Left lung (tissue), 4 donors: ENCODE measurements at regions not wholly inside any gene's neighbourhood (a gene's known extent, or its start where the extent isn't known, plus 50 kb on each side); places are given as distances from the start of the nearest gene placed in this dataset.
A peak's percentile ranks its signal among the peaks of the same experiment; 100 is the strongest.

Experiments
- ATAC-seq: fragments of 200-7000 bp; cut with Tn5 transposase; one replicate; pipeline ENCODE4 v1.9.1; 2020; ENCODE audit warnings: moderate library complexity
- DNase-seq, 4 donors: peaks; one replicate each; pipeline ENCODE4 v3.0.0-alpha.2; 2013 to 2020
- H3K27ac ChIP-seq, 2 donors: fragments of 200-600 bp; sonication (generic) in 1 of 2; one replicate each; pipeline versions ENCODE4 v1.5.0 to v1.8.0; 2020 to 2021
- H3K27me3 ChIP-seq, 2 donors: fragments of 200-600 bp; sonication (generic) in 1 of 2; one replicate each; pipeline versions ENCODE4 v1.5.0 to v1.8.0; 2020 to 2021
- H3K36me3 ChIP-seq, 2 donors: fragments of 200-600 bp; sonication (generic) in 1 of 2; one replicate each; pipeline versions ENCODE4 v1.5.0 to v1.8.0; 2020 to 2021
- H3K4me1 ChIP-seq, 2 donors: fragments of 200-600 bp; one replicate each; pipeline ENCODE4 v1.8.0; 2021
- H3K4me3 ChIP-seq, 2 donors: fragments of 200-600 bp; sonication (generic) in 1 of 2; one replicate each; pipeline versions ENCODE4 v1.5.0 to v1.8.0; 2020 to 2021; ENCODE audit warnings: mild to moderate bottlenecking in 1 of 2
- H3K9me3 ChIP-seq, 2 donors: fragments of 200-600 bp; sonication (generic) in 1 of 2; one replicate each; pipeline versions ENCODE4 v1.5.0 to v1.8.0; 2020 to 2021
- CTCF ChIP-seq, 2 donors: fragments of 200-600 bp; sonication (generic) in 1 of 2; IDR thresholded peaks; one replicate each; pipeline versions ENCODE4 v1.5.0 to v1.8.0; 2021; ENCODE audit warnings: antibody characterized with exemption in 2 of 2
- intact Hi-C, 2 donors: fragments of 100-400 bp; cut with DNase I; formaldehyde crosslinking; loops; one replicate each; pipeline versions ENCODE4 v1.11.2 to v1.14.2; 2022
- donor health status: DM: no; HTN: yes; CAD: no.
- donor health status: DM: no; HTN: no; CAD: no.

- no peak overlapping the region for H3K4me3 ChIP-seq
- intact Hi-C loops, result no loop called here
- TF ChIP-seq CTCF (IDR thresholded peaks at IDR 0.05), result no peak
These were observed 628.8 kb downstream of the SLITRK6 start for GRCh38 chr13:85170372-85170771.

GRCh38 chr13:85166891-85167290, 632.3 kb downstream of the SLITRK6 start:
- H3K4me3 ChIP-seq, result no peak overlapping the region
- no peaks in the 10 kb centered on the region for H3K4me1 ChIP-seq
- ATAC-seq (no peak), DNase-seq (no peak)
- peaks cover 0 to 16% of the 10 kb centered on the region in 2 donors for H3K9me3 ChIP-seq
- no peaks in the 10 kb centered on the region for H3K36me3 ChIP-seq
- H3K27ac ChIP-seq, result no peak overlapping the region
- no peaks in the 10 kb centered on the region for H3K27me3 ChIP-seq
- intact Hi-C loops, result no loop called here
- no peak for TF ChIP-seq CTCF (IDR thresholded peaks at IDR 0.05)

More at GRCh38 chr13:85170372-85170771, 628.8 kb downstream of the SLITRK6 start:
- Histone ChIP-seq H3K4me1 (no peaks in the 10 kb centered on the region), H3K9me3 (no peaks in the 10 kb centered on the region), H3K27me3 (no peaks in the 10 kb centered on the region), H3K36me3 (no peaks in the 10 kb centered on the region), H3K27ac (no peak overlapping the region)
- ATAC-seq, result no peak
- no peak for DNase-seq

- no peak for TF ChIP-seq CTCF (IDR thresholded peaks at IDR 0.05)
- no peak for DNase-seq
- no peak overlapping the region for H3K4me3 ChIP-seq
- H3K27ac ChIP-seq, result no peak overlapping the region
- H3K4me1 ChIP-seq, result no peaks in the 10 kb centered on the region
- intact Hi-C loops, result no loop called here
- ATAC-seq, result no peak
- no peaks in the 10 kb centered on the region for H3K27me3 ChIP-seq
- H3K9me3 ChIP-seq, result peaks cover 0 to 17% of the 10 kb centered on the region in 2 donors
- H3K36me3 ChIP-seq, result no peaks in the 10 kb centered on the region
These were observed 636.2 kb downstream of the SLITRK6 start for GRCh38 chr13:85163063-85163462.

GRCh38 chr13:85148009-85148408, 651.2 kb downstream of the SLITRK6 start:
- H3K4me1 ChIP-seq, result no peaks in the 10 kb centered on the region
- no peaks in the 10 kb centered on the region for H3K27me3 ChIP-seq
- no peaks in the 10 kb centered on the region for H3K9me3 ChIP-seq
- no peak for TF ChIP-seq CTCF (IDR thresholded peaks at IDR 0.05)
- DNase-seq (no peak), ATAC-seq (no peak)
- no peak overlapping the region for H3K27ac ChIP-seq
- intact Hi-C loops, result no loop called here
- no peaks in the 10 kb centered on the region for H3K36me3 ChIP-seq
- no peak overlapping the region for H3K4me3 ChIP-seq

GRCh38 chr13:85142351-85142927, 656.8 kb downstream of the SLITRK6 start:
- ATAC-seq (peak; percentile 19), DNase-seq (no peak)
- H3K27ac ChIP-seq, result no peak overlapping the region
- TF ChIP-seq CTCF (IDR thresholded peaks at IDR 0.05), result no peak
- H3K4me1 ChIP-seq, result no peaks in the 10 kb centered on the region
- intact Hi-C loops, result no loop called here
- H3K9me3 ChIP-seq, result no peaks in the 10 kb centered on the region
- H3K4me3 ChIP-seq, result no peak overlapping the region
- H3K36me3 ChIP-seq, result no peaks in the 10 kb centered on the region
- no peaks in the 10 kb centered on the region for H3K27me3 ChIP-seq
